ENCODE measurements at regions not wholly inside any gene's neighbourhood (a gene's known extent, or its start where the extent isn't known, plus 50 kb on each side); places are given as distances from the start of the nearest gene placed in this dataset.

DNA sequence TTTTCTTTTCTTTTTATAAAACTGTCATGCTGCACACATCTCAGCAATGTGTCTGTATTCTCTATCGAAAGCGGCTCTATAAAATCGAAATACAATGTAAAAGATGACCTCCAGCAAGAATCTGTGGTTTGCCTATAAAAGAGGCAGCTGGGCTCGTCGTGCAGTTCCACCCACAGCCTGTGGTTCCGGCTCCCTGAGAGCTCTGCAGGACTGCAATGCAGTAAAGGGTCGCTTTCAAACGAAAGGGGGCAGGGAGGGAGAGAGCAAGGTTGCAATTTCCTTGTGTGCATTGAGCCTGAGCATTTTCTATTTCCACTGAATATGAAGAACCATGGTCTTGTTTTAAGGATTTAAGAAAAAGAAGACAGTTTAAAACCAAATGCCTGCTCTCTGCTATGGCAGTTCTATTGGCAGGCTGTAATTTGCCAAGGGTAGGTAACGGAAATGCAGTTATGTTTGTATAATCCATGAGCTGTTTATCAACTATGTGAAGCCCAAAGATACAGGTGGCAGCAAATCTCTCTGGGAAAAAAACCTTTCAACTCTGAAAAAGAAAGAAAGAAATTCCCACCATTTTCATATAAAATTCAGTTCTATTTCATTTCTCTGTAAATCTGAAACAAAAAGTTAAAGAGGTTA, 236.5 kb downstream of the HACE1 start:
- Histone ChIP-seq H3K27me3 (ENCODE audit: control insufficient read depth, insufficient read depth, low read length, poor library complexity, severe bottlenecking) (no peaks in the 10 kb centered on the region), H3K4me3 (ENCODE audit: insufficient read depth, low read depth, low read length) (no peak overlapping the region), H3K9me3 (ENCODE audit: control insufficient read depth, low read length) (no peaks in the 10 kb centered on the region), H3K27ac (ENCODE audit: insufficient read depth, low read depth, low read length, poor library complexity, severe bottlenecking) (no peak overlapping the region), H3K36me3 (ENCODE audit: control insufficient read depth, insufficient read depth, low read length) (no peaks in the 10 kb centered on the region), H3K4me1 (ENCODE audit: control insufficient read depth, insufficient read depth, low read length) (peaks cover 3% of the 10 kb centered on the region)
- WGBS, 2 experiments: 42 to 45% methylated on average over 9 of the region's 9 CpGs

DNA sequence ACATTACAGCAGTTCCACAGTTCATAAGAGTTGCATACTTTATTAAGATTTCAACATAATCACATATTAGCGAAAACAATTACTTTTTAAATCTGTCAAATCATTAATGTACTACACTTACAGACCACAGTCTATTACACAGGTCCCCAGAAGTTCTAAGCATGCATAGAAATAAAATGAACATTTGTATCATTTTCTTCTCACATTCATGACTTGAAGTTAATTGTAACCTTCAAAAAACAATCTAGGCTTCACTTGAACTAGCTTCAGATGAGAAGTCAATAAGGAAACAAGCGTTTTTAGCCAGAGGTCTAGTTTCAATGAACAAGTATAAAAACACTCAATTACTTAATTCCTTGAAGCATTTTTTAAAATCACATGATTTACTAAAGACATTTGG, 238.3 kb downstream of the HACE1 start:
- no peaks in the 10 kb centered on the region for H3K9me3 ChIP-seq (ENCODE audit: control insufficient read depth, low read length)
- 92 to 94% methylated on average over 2 of the region's 2 CpGs for WGBS, 2 experiments
- H3K4me3 ChIP-seq (ENCODE audit: insufficient read depth, low read depth, low read length): no peak overlapping the region
- no peak overlapping the region for H3K27ac ChIP-seq (ENCODE audit: insufficient read depth, low read depth, low read length, poor library complexity, severe bottlenecking)
- H3K36me3 ChIP-seq (ENCODE audit: control insufficient read depth, insufficient read depth, low read length): no peaks in the 10 kb centered on the region
- no peaks in the 10 kb centered on the region for H3K27me3 ChIP-seq (ENCODE audit: control insufficient read depth, insufficient read depth, low read length, poor library complexity, severe bottlenecking)
- peaks cover 3% of the 10 kb centered on the region for H3K4me1 ChIP-seq (ENCODE audit: control insufficient read depth, insufficient read depth, low read length)

DNA sequence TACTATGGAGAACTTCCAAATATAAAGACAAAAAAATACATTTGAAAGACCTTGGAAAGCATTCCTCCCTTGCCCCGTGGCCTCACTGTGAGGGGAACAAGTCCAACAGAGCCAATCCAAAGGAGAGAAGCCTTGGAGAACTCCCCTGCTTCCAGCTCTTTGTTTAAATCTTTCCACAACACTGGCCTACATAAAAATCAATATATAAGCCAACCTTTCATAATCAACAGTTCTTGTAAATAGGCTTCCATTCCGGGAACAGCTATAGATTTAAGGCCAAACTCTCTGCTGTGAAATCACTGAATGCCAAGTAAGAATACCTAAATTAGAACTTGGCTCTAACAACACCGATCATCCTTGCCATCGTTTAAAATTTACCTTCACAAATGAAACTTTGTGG, 242.1 kb downstream of the HACE1 start:
- no peaks in the 10 kb centered on the region for H3K27me3 ChIP-seq (ENCODE audit: control insufficient read depth, insufficient read depth, low read length, poor library complexity, severe bottlenecking)
- no peaks in the 10 kb centered on the region for H3K36me3 ChIP-seq (ENCODE audit: control insufficient read depth, insufficient read depth, low read length)
- H3K9me3 ChIP-seq (ENCODE audit: control insufficient read depth, low read length): no peaks in the 10 kb centered on the region
- H3K4me1 ChIP-seq (ENCODE audit: control insufficient read depth, insufficient read depth, low read length): peaks cover 8% of the 10 kb centered on the region
- no peak overlapping the region for H3K27ac ChIP-seq (ENCODE audit: insufficient read depth, low read depth, low read length, poor library complexity, severe bottlenecking)
- 86 to 87% methylated on average over 4 of the region's 4 CpGs for WGBS, 2 experiments
- no peak overlapping the region for H3K4me3 ChIP-seq (ENCODE audit: insufficient read depth, low read depth, low read length)

GRCh38 chr6:104614394-104614793, 245.3 kb downstream of the HACE1 start:
- no CpG with 5 or more reads among the region's 1 CpG for WGBS, 2 experiments
- no peaks in the 10 kb centered on the region for H3K36me3 ChIP-seq (ENCODE audit: control insufficient read depth, insufficient read depth, low read length)
- no peak overlapping the region for H3K4me3 ChIP-seq (ENCODE audit: insufficient read depth, low read depth, low read length)
- no peaks in the 10 kb centered on the region for H3K27me3 ChIP-seq (ENCODE audit: control insufficient read depth, insufficient read depth, low read length, poor library complexity, severe bottlenecking)
- peaks cover 8% of the 10 kb centered on the region for H3K4me1 ChIP-seq (ENCODE audit: control insufficient read depth, insufficient read depth, low read length)
- no peaks in the 10 kb centered on the region for H3K9me3 ChIP-seq (ENCODE audit: control insufficient read depth, low read length)
- no peak overlapping the region for H3K27ac ChIP-seq (ENCODE audit: insufficient read depth, low read depth, low read length, poor library complexity, severe bottlenecking)

DNA sequence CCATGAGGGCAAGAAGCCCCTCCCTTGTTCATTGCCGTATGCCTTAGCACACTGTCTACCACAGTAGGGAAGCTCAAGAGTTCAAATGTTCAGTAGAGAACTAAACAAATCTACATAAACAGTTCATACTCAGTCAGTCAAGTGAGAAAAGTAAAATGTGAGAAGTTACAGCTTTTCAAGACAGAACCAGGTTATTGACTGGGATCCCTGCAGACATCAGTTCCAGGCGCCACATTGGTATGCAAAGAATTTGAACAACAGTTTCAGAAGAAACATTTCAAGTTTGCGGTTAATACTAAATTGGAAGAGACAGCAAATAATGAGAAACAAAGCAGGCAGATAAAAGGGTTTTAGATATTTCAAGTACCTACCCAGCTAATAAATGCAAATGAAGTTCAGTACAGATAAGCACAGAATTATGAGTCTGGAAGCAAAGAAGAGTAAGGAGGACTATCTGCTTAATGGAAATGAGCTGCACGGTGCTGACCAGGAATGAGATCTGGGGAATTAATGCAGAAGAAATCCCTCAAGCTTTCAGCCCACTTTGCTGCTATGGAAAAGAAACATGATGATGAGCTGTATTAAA, 246.2 kb downstream of the HACE1 start:
- no peaks in the 10 kb centered on the region for H3K36me3 ChIP-seq (ENCODE audit: control insufficient read depth, insufficient read depth, low read length)
- H3K4me3 ChIP-seq (ENCODE audit: insufficient read depth, low read depth, low read length): no peak overlapping the region
- no peaks in the 10 kb centered on the region for H3K27me3 ChIP-seq (ENCODE audit: control insufficient read depth, insufficient read depth, low read length, poor library complexity, severe bottlenecking)
- no peaks in the 10 kb centered on the region for H3K9me3 ChIP-seq (ENCODE audit: control insufficient read depth, low read length)
- H3K4me1 ChIP-seq (ENCODE audit: control insufficient read depth, insufficient read depth, low read length): peaks cover 8% of the 10 kb centered on the region
- H3K27ac ChIP-seq (ENCODE audit: insufficient read depth, low read depth, low read length, poor library complexity, severe bottlenecking): no peak overlapping the region
- WGBS, 2 experiments: 86 to 89% methylated on average over 4 of the region's 4 CpGs

GRCh38 chr6:104612541-104612940, 247.2 kb downstream of the HACE1 start:
- H3K27me3 ChIP-seq (ENCODE audit: control insufficient read depth, insufficient read depth, low read length, poor library complexity, severe bottlenecking): no peaks in the 10 kb centered on the region
- 82 to 95% methylated on average over 1 of the region's 1 CpG for WGBS, 2 experiments
- H3K4me3 ChIP-seq (ENCODE audit: insufficient read depth, low read depth, low read length): no peak overlapping the region
- no peak overlapping the region for H3K27ac ChIP-seq (ENCODE audit: insufficient read depth, low read depth, low read length, poor library complexity, severe bottlenecking)
- peaks cover 8% of the 10 kb centered on the region for H3K4me1 ChIP-seq (ENCODE audit: control insufficient read depth, insufficient read depth, low read length)
- H3K9me3 ChIP-seq (ENCODE audit: control insufficient read depth, low read length): no peaks in the 10 kb centered on the region
- no peaks in the 10 kb centered on the region for H3K36me3 ChIP-seq (ENCODE audit: control insufficient read depth, insufficient read depth, low read length)

GRCh38 chr6:104608101-104608500, 251.6 kb downstream of the HACE1 start:
- no peaks in the 10 kb centered on the region for H3K9me3 ChIP-seq (ENCODE audit: control insufficient read depth, low read length)
- WGBS, 2 experiments: 93 to 97% methylated on average over 5 of the region's 5 CpGs
- H3K4me1 ChIP-seq (ENCODE audit: control insufficient read depth, insufficient read depth, low read length): peaks cover 2% of the 10 kb centered on the region
- no peak overlapping the region for H3K27ac ChIP-seq (ENCODE audit: insufficient read depth, low read depth, low read length, poor library complexity, severe bottlenecking)
- no peaks in the 10 kb centered on the region for H3K27me3 ChIP-seq (ENCODE audit: control insufficient read depth, insufficient read depth, low read length, poor library complexity, severe bottlenecking)
- no peaks in the 10 kb centered on the region for H3K36me3 ChIP-seq (ENCODE audit: control insufficient read depth, insufficient read depth, low read length)
- no peak overlapping the region for H3K4me3 ChIP-seq (ENCODE audit: insufficient read depth, low read depth, low read length)

DNA sequence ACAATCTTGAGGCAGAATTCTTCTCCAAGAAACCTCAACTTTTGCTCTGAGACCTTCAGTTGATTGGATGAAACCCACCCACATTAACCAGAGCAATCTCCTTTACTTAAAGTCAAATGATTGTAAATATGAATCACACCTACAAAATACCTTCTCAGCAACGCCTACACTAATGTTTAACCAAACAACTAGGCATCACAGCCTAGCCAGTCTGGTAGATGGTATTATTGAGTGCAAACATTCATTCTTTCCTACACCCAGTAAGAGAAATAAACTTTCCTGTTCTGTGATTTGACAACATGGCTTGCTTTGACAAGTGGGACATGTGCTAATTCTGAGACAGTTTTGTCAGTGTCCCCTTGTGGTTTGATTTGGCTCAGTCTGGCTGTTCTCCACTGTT, 252.2 kb downstream of the HACE1 start:
- H3K27ac ChIP-seq (ENCODE audit: insufficient read depth, low read depth, low read length, poor library complexity, severe bottlenecking): no peak overlapping the region
- 100% methylated on average over 1 of the region's 1 CpG; no CpG with 5 or more reads in 1 of the 2 experiments for WGBS, 2 experiments
- H3K4me1 ChIP-seq (ENCODE audit: control insufficient read depth, insufficient read depth, low read length): no peaks in the 10 kb centered on the region
- no peaks in the 10 kb centered on the region for H3K9me3 ChIP-seq (ENCODE audit: control insufficient read depth, low read length)
- no peaks in the 10 kb centered on the region for H3K27me3 ChIP-seq (ENCODE audit: control insufficient read depth, insufficient read depth, low read length, poor library complexity, severe bottlenecking)
- no peak overlapping the region for H3K4me3 ChIP-seq (ENCODE audit: insufficient read depth, low read depth, low read length)
- no peaks in the 10 kb centered on the region for H3K36me3 ChIP-seq (ENCODE audit: control insufficient read depth, insufficient read depth, low read length)

DNA sequence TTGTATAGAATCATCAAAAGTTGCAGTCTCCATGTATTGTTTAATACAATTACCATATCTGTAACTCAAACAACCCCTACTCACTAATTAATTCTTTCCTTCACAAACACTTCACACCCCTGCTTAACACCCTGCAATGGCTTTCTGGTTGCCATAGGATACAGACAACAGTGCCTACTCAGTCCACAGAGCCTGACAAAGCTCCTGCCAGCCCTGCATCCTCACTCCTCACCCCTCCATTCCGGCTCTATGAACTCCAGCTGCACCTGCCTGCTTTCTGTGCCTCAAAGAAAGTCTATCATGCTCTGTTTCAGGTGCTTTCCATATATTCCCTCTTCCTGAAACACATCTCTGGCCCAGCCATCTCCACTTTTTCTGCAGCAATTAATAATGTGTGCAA, 253.4 kb downstream of the HACE1 start:
- H3K4me1 ChIP-seq (ENCODE audit: control insufficient read depth, insufficient read depth, low read length): no peaks in the 10 kb centered on the region
- H3K4me3 ChIP-seq (ENCODE audit: insufficient read depth, low read depth, low read length): no peak overlapping the region
- H3K36me3 ChIP-seq (ENCODE audit: control insufficient read depth, insufficient read depth, low read length): no peaks in the 10 kb centered on the region
- no peak overlapping the region for H3K27ac ChIP-seq (ENCODE audit: insufficient read depth, low read depth, low read length, poor library complexity, severe bottlenecking)
- 41 to 48% methylated on average over 1 of the region's 1 CpG for WGBS, 2 experiments
- H3K9me3 ChIP-seq (ENCODE audit: control insufficient read depth, low read length): no peaks in the 10 kb centered on the region
- no peaks in the 10 kb centered on the region for H3K27me3 ChIP-seq (ENCODE audit: control insufficient read depth, insufficient read depth, low read length, poor library complexity, severe bottlenecking)

- Histone ChIP-seq H3K4me1 (ENCODE audit: control insufficient read depth, insufficient read depth, low read length) (no peaks in the 10 kb centered on the region), H3K4me3 (ENCODE audit: insufficient read depth, low read depth, low read length) (no peak overlapping the region), H3K36me3 (ENCODE audit: control insufficient read depth, insufficient read depth, low read length) (no peaks in the 10 kb centered on the region), H3K27me3 (ENCODE audit: control insufficient read depth, insufficient read depth, low read length, poor library complexity, severe bottlenecking) (no peaks in the 10 kb centered on the region), H3K9me3 (ENCODE audit: control insufficient read depth, low read length) (no peaks in the 10 kb centered on the region), H3K27ac (ENCODE audit: insufficient read depth, low read depth, low read length, poor library complexity, severe bottlenecking) (no peak overlapping the region)
- 81 to 100% methylated on average over 2 of the region's 2 CpGs for WGBS, 2 experiments
These were observed 255.0 kb downstream of the HACE1 start for GRCh38 chr6:104604685-104605084.
